Endothelial cell of umbilical vein (primary cell): ENCODE measurements at regions not wholly inside any gene's neighbourhood (a gene's known extent, or its start where the extent isn't known, plus 50 kb on each side); places are given as distances from the start of the nearest gene placed in this dataset.

Source experiments
- BruUV-seq: library from RNA; stranded (reverse); fragments of 400-500 nt; replicated peaks from 2 replicates; lab custom pipeline; 2021; lab: Mats Ljungman, UMichigan
- CTCF ChIA-PET: fragments of 300-600, 350-600 bp; sonication (Branson Sonifier 250); formaldehyde crosslinking; loops from one replicate; lab custom pipeline; 2021; ENCODE audit warnings: antibody characterized with exemption, inconsistent platforms; lab: Charles Lee
- POLR2A ChIA-PET: fragments of 300-600, 350-600 bp; sonication (Branson Sonifier 250); formaldehyde crosslinking; loops from one replicate; lab custom pipeline; 2021; ENCODE audit warnings: antibody characterized with exemption, inconsistent platforms; lab: Charles Lee
- DNase-seq: peaks from one replicate; pipeline ENCODE4 v3.0.0-alpha.2; 2011; ENCODE audit warnings: low read depth, low spot score
- FAIRE-seq: peaks from 2 replicates; lab custom pipeline; 2011; peaks lifted over from hg19 to GRCh38; lab: Jason Lieb, UNC
- H2AFZ ChIP-seq: 2 replicates; pipeline ENCODE4 v1.6.0; 2012; ENCODE audit warnings: low read depth, low read length, control low read depth, inconsistent platforms
- H3K27ac ChIP-seq: 2 replicates; pipeline ENCODE4 v1.5.1; 2011; ENCODE audit warnings: low read depth, mild to moderate bottlenecking, control low read depth, low read length, moderate library complexity; ENCODE audit not compliant: insufficient read depth
- H3K27me3 ChIP-seq, 2 experiments: 2 replicates each; pipeline versions ENCODE4 v1.6.0 to v1.6.1; 2011; ENCODE audit warnings: low read length in 2 of 2, mixed read lengths in 1 of 2; ENCODE audit not compliant: control insufficient read depth in 2 of 2, insufficient read depth in 2 of 2
- H3K36me3 ChIP-seq, 2 experiments: 2 replicates in 1 of 2; 3 replicates in 1 of 2; pipeline ENCODE4 v1.5.1; 2011; ENCODE audit warnings: low read length in 2 of 2, mild to moderate bottlenecking in 1 of 2, moderate library complexity in 1 of 2; ENCODE audit not compliant: control insufficient read depth in 2 of 2, insufficient read depth in 2 of 2; ENCODE audit errors: extremely low read depth in 1 of 2
- H3K4me1 ChIP-seq: 3 replicates; pipeline ENCODE4 v1.5.1; 2011; ENCODE audit warnings: mild to moderate bottlenecking, low read length; ENCODE audit not compliant: control insufficient read depth, insufficient read depth; ENCODE audit errors: extremely low read depth
- H3K4me2 ChIP-seq: 2 replicates; pipeline ENCODE4 v1.6.1; 2011; ENCODE audit warnings: low read length, control low read depth, mixed read lengths; ENCODE audit not compliant: insufficient read depth
- H3K4me3 ChIP-seq, 3 experiments: fragments of 200-600 bp in 1 of 3; sonication (generic), shearing (Covaris generic) in 1 of 3; replicated peaks in 1 of 3; 2 replicates each; pipeline ENCODE4 v1.5.1; 2011 to 2016; ENCODE audit warnings: control low read depth in 3 of 3, low read length in 3 of 3, mild to moderate bottlenecking in 2 of 3, inconsistent platforms in 1 of 3, low read depth in 1 of 3, moderate library complexity in 1 of 3; ENCODE audit not compliant: insufficient read depth in 1 of 3
- H3K79me2 ChIP-seq: 2 replicates; pipeline ENCODE4 v1.6.0; 2012; ENCODE audit warnings: low read length, inconsistent platforms; ENCODE audit not compliant: control insufficient read depth, insufficient read depth
- H3K9ac ChIP-seq: replicated peaks from 2 replicates; pipeline ENCODE3; 2011; ENCODE audit warnings: low read length, control low read depth; ENCODE audit not compliant: insufficient read depth; ENCODE audit errors: extremely low read depth
- H3K9me1 ChIP-seq: replicated peaks from 3 replicates; pipeline ENCODE4 v1.6.0; 2011; ENCODE audit warnings: mild to moderate bottlenecking, low read length; ENCODE audit not compliant: control insufficient read depth, insufficient read depth; ENCODE audit errors: extremely low read depth
- H3K9me3 ChIP-seq: replicated peaks from 2 replicates; pipeline ENCODE4 v1.5.1; 2012; ENCODE audit warnings: low read length, inconsistent platforms; ENCODE audit not compliant: control insufficient read depth, insufficient read depth
- H4K20me1 ChIP-seq: replicated peaks from 2 replicates; pipeline ENCODE3; 2011; ENCODE audit warnings: mild to moderate bottlenecking, low read length; ENCODE audit not compliant: control insufficient read depth, insufficient read depth; ENCODE audit errors: extremely low read depth
- EZH2 ChIP-seq: IDR thresholded peaks from 2 replicates; pipeline ENCODE4 v1.6.1; 2012; ENCODE audit warnings: borderline replicate concordance, low read depth, mild to moderate bottlenecking, moderate library complexity, low read length, inconsistent platforms; ENCODE audit not compliant: severe bottlenecking
- FOS ChIP-seq: IDR thresholded peaks from 2 replicates; pipeline ENCODE4 v1.6.1; 2011; ENCODE audit warnings: mild to moderate bottlenecking, low read length, moderate library complexity, borderline replicate concordance; ENCODE audit not compliant: insufficient read depth
- GATA2 ChIP-seq: IDR thresholded peaks from 2 replicates; pipeline ENCODE4 v1.7.0; 2011; ENCODE audit warnings: low read depth, mild to moderate bottlenecking, moderate library complexity, mixed read lengths, low read length; ENCODE audit not compliant: insufficient read length, insufficient read depth
- JUN ChIP-seq: IDR thresholded peaks from 2 replicates; pipeline ENCODE4 v1.6.1; 2011; ENCODE audit warnings: borderline replicate concordance, low read depth; ENCODE audit not compliant: insufficient read length, insufficient read depth
- POLR2A ChIP-seq: IDR thresholded peaks from 2 replicates; pipeline ENCODE4 v1.6.1; 2012; ENCODE audit warnings: low read depth, mild to moderate bottlenecking, control low read depth, low read length
- POLR2AphosphoS5 ChIP-seq: IDR thresholded peaks from 2 replicates; pipeline ENCODE4 v1.6.1; 2012; ENCODE audit warnings: low read depth, mild to moderate bottlenecking, control low read depth, low read length, moderate library complexity; ENCODE audit not compliant: insufficient read depth
- dilution Hi-C: fragments of 300-500 bp; cut with MboI; formaldehyde crosslinking; loops from one replicate; pipeline ENCODE4 v1.15.0; 2019; ENCODE audit warnings: low sequenced_read_pairs; ENCODE audit not compliant: extremely low pct_ligation_motif_present
- intact Hi-C: fragments of 100-400 bp; cut with micrococcal nuclease; formaldehyde crosslinking; loops from one replicate; pipeline ENCODE4 v1.10.0; 2022
- TF ChIP-seq, protein P1 (sequence below), 2 donors: IDR thresholded peaks; 1 replicate in 1 of 2; 2 replicates in 1 of 2; pipeline ENCODE4 v1.5.1; 2011; ENCODE audit warnings: low read length in 2 of 2, mild to moderate bottlenecking in 2 of 2, moderate library complexity in 2 of 2, control low read depth in 1 of 2, inconsistent platforms in 1 of 2, low read depth in 1 of 2; ENCODE audit not compliant: insufficient read depth in 1 of 2; ENCODE audit errors: extremely low read depth in 1 of 2

DNA sequence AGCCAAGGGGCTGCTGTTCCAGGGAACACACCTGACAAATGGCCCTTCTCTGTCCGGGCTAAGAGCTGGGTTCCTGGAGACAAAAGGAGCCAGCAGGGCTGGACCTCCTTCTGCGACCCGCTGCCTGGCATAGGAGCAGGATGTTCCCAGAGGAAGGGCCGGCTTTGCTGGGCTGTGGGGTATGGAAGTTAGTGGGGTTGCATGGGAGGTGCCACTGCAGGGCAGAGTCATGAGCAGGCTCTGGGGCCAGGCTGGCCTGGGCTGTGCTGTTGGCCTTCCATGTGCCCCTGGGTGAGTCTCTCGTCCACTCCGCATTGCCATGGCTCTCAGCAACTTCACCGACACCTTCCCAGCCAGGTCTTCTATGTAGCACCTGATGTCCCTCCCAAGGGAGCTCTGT lies 507.6 kb downstream of the PTPRU start:
- Histone ChIP-seq H3K36me3 (no peaks in the 10 kb centered on the region), H3K27me3 (no peaks in the 10 kb centered on the region), H3K79me2 (no peaks in the 10 kb centered on the region), H4K20me1 (no peaks in the 10 kb centered on the region), H3K9me1 (no peaks in the 10 kb centered on the region), H3K4me3 (no peak overlapping the region), H2AFZ (no peak overlapping the region), H3K9me3 (no peaks in the 10 kb centered on the region), H3K27ac (no peak overlapping the region), H3K4me1 (no peaks in the 10 kb centered on the region), H3K4me2 (no peak overlapping the region), H3K9ac (no peak overlapping the region)
- no peak for FAIRE-seq
- DNase-seq = no peak
- dilution Hi-C loops = no loop called here
- ChIA-PET POLR2A (no interaction called here), CTCF (no interaction called here)
- intact Hi-C loops = no loop called here
- no TSS peak for BruUV-seq
- TF ChIP-seq FOS (no peak), POLR2AphosphoS5 (no peak), GATA2 (no peak), POLR2A (no peak), JUN (no peak)
- TF ChIP-seq, protein P1, sequence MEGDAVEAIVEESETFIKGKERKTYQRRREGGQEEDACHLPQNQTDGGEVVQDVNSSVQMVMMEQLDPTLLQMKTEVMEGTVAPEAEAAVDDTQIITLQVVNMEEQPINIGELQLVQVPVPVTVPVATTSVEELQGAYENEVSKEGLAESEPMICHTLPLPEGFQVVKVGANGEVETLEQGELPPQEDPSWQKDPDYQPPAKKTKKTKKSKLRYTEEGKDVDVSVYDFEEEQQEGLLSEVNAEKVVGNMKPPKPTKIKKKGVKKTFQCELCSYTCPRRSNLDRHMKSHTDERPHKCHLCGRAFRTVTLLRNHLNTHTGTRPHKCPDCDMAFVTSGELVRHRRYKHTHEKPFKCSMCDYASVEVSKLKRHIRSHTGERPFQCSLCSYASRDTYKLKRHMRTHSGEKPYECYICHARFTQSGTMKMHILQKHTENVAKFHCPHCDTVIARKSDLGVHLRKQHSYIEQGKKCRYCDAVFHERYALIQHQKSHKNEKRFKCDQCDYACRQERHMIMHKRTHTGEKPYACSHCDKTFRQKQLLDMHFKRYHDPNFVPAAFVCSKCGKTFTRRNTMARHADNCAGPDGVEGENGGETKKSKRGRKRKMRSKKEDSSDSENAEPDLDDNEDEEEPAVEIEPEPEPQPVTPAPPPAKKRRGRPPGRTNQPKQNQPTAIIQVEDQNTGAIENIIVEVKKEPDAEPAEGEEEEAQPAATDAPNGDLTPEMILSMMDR (IDR thresholded peaks at IDR 0.05; ENCODE audit: extremely low read depth in 1 of 2, insufficient read depth in 1 of 2, low read depth in 1 of 2, low read length in 2 of 2) = no peak

DNA sequence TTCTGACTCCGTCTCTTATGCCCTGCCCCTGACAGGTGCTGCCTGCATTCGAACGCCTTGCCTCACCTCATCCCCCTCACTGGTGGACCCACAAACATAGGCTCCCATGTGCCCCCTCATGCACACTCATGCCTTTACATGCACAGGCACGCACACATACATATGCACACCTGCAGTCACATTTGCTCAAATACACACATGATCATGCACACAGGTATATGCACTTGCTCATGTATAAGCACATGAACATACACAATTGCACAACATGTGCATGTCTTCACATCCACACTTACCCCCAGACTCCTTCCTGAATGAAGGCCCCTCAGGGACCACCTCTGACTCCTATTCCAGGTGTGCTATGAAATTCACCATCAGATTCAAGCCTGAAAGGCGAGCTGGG lies 506.9 kb downstream of the PTPRU start:
- no peak overlapping the region for H3K9ac ChIP-seq
- no peaks in the 10 kb centered on the region for H3K9me1 ChIP-seq
- H3K27me3 ChIP-seq = no peaks in the 10 kb centered on the region
- H3K4me2 ChIP-seq = no peak overlapping the region
- H3K4me1 ChIP-seq = no peaks in the 10 kb centered on the region
- no peaks in the 10 kb centered on the region for H3K79me2 ChIP-seq
- dilution Hi-C loops (no loop called here), intact Hi-C loops (no loop called here)
- CTCF ChIA-PET = no interaction called here
- no peaks in the 10 kb centered on the region for H3K9me3 ChIP-seq
- H2AFZ ChIP-seq = no peak overlapping the region
- no peak overlapping the region for H3K27ac ChIP-seq
- DNase-seq (no peak), FAIRE-seq (no peak)
- no peak for TF ChIP-seq EZH2
- TF ChIP-seq POLR2AphosphoS5 = no peak
- no peak for TF ChIP-seq POLR2A
- no peaks in the 10 kb centered on the region for H4K20me1 ChIP-seq
- POLR2A ChIA-PET = no interaction called here
- H3K4me3 ChIP-seq = no peak overlapping the region
- BruUV-seq = no TSS peak
- H3K36me3 ChIP-seq = no peaks in the 10 kb centered on the region
